Gastrocnemius medialis (tissue), 4 donors: ENCODE measurements at regions not wholly inside any gene's neighbourhood (a gene's known extent, or its start where the extent isn't known, plus 50 kb on each side); places are given as distances from the start of the nearest gene placed in this dataset.
"Not testable (repeated sequence)": the region's sequence is repeated elsewhere in the genome, so short reads cannot be mapped to it uniquely, and the experiment has no call there.

ENCODE experiments used
- ATAC-seq, 2 donors: fragments of 150-250 bp; one replicate each; pipeline ENCODE4 v1.9.1; 2016
- DNase-seq, 2 donors: peaks; one replicate each; pipeline ENCODE4 v3.0.0-alpha.2; 2019
- H3K27ac ChIP-seq, 4 donors: fragments of 200-600 bp; sonication (generic); 1 replicate in 1 of 4; 2 replicates in 3 of 4; pipeline ENCODE4 v1.5.1; 2016 to 2018; ENCODE audit warnings: mild to moderate bottlenecking in 2 of 4, moderate library complexity in 1 of 4
- H3K27me3 ChIP-seq, 3 donors: fragments of 200-600 bp; sonication (generic) in 2 of 3; 1 replicate in 1 of 3; 2 replicates in 2 of 3; pipeline versions ENCODE4 v1.5.1 to v1.6.0; 2016 to 2019; ENCODE audit warnings: mild to moderate bottlenecking in 1 of 3, moderate library complexity in 1 of 3
- H3K36me3 ChIP-seq, 2 donors: fragments of 200-600 bp; sonication (generic) in 1 of 2; one replicate each; pipeline ENCODE4 v1.5.1; 2017 to 2018
- H3K4me1 ChIP-seq, 2 donors: fragments of 200-600 bp; sonication (generic) in 1 of 2; one replicate each; pipeline ENCODE4 v1.5.1; 2016 to 2017; ENCODE audit warnings: mild to moderate bottlenecking in 2 of 2
- H3K4me3 ChIP-seq, 4 donors: fragments of 200-600 bp; sonication (generic) in 3 of 4; 1 replicate in 1 of 4; 2 replicates in 3 of 4; pipeline ENCODE4 v1.5.1; 2016 to 2019; ENCODE audit warnings: mild to moderate bottlenecking in 2 of 4
- H3K9me3 ChIP-seq, 3 donors: fragments of 200-600 bp; sonication (generic) in 2 of 3; 1 replicate in 1 of 3; 2 replicates in 2 of 3; pipeline ENCODE4 v1.5.1; 2016 to 2019
- CTCF ChIP-seq, 5 experiments: fragments of 450-650 bp in 3 of 5; fragments of 200-600 bp in 2 of 5; sonication (generic) in 2 of 5; IDR thresholded peaks in 4 of 5; conservative IDR thresholded peaks in 1 of 5; 1 replicate in 4 of 5; 2 replicates in 1 of 5; pipeline ENCODE4 v1.5.1; 2016 to 2019; ENCODE audit warnings: antibody characterized with exemption in 5 of 5, mild to moderate bottlenecking in 3 of 5, moderate library complexity in 3 of 5
- POLR2A ChIP-seq, 2 donors: fragments of 450-650 bp; IDR thresholded peaks; one replicate each; pipeline ENCODE4 v1.6.1; 2017; ENCODE audit warnings: antibody characterized with exemption in 2 of 2, mild to moderate bottlenecking in 2 of 2, moderate library complexity in 2 of 2
- in situ Hi-C, 4 donors: fragments of 200-750 bp; cut with MboI; loops; one replicate each; pipeline versions ENCODE4 v1.15.0 to v1.8.0; 2017; ENCODE audit warnings: low sequenced_read_pairs in 4 of 4
- intact Hi-C: fragments of 100-400 bp; cut with DNase I; formaldehyde crosslinking; loops from one replicate; pipeline ENCODE4 v1.15.1; 2023; ENCODE audit warnings: low total_unique reads

- intact Hi-C loops: no loop called here
- in situ Hi-C loops: no loop called here
- Histone ChIP-seq H3K4me1 (no peaks in the 10 kb centered on the region), H3K27me3 (no peaks in the 10 kb centered on the region), H3K4me3 (no peak overlapping the region), H3K27ac (no peak overlapping the region), H3K36me3 (no peaks in the 10 kb centered on the region), H3K9me3 (no peaks in the 10 kb centered on the region)
- DNase-seq (no peak), ATAC-seq (no peak)
- TF ChIP-seq POLR2A (IDR thresholded peaks at IDR 0.05) (no peak), CTCF (IDR thresholded peaks at IDR 0.05 in 4 of 5, conservative IDR thresholded peaks at IDR 0.05 in 1 of 5) (no peak)
These were observed 190.6 kb downstream of the CEP135 start for GRCh38 chr4:56139241-56139827.

GRCh38 chr4:56134834-56135233 is 186.1 kb downstream of the CEP135 start:
- H3K9me3 ChIP-seq, H3K4me1 ChIP-seq, intact Hi-C loops, ATAC-seq, H3K27ac ChIP-seq, in situ Hi-C loops, H3K27me3 ChIP-seq, H3K4me3 ChIP-seq, H3K36me3 ChIP-seq: not testable (repeated sequence)
- peak in 1 of 2 donors; percentile 15 for DNase-seq

- no peak for ATAC-seq
- no peak overlapping the region for H3K4me3 ChIP-seq
- TF ChIP-seq CTCF (IDR thresholded peaks at IDR 0.05 in 4 of 5, conservative IDR thresholded peaks at IDR 0.05 in 1 of 5) (no peak), POLR2A (IDR thresholded peaks at IDR 0.05) (no peak)
- intact Hi-C loops: no loop called here
- no peaks in the 10 kb centered on the region for H3K27me3 ChIP-seq
- DNase-seq: no peak
- in situ Hi-C loops: no loop called here
- H3K36me3 ChIP-seq: no peaks in the 10 kb centered on the region
- no peak overlapping the region for H3K27ac ChIP-seq
- H3K9me3 ChIP-seq: no peaks in the 10 kb centered on the region
- H3K4me1 ChIP-seq: no peaks in the 10 kb centered on the region
These were observed 185.5 kb downstream of the CEP135 start for GRCh38 chr4:56134266-56134665.

- H3K4me3 ChIP-seq: no peak overlapping the region
- no peak for ATAC-seq
- in situ Hi-C loops (no loop called here), intact Hi-C loops (no loop called here)
- no peak for DNase-seq
- TF ChIP-seq CTCF (IDR thresholded peaks at IDR 0.05 in 4 of 5, conservative IDR thresholded peaks at IDR 0.05 in 1 of 5) (no peak), POLR2A (IDR thresholded peaks at IDR 0.05) (no peak)
- H3K9me3 ChIP-seq: no peaks in the 10 kb centered on the region
- H3K4me1 ChIP-seq: no peaks in the 10 kb centered on the region
- H3K36me3 ChIP-seq: no peaks in the 10 kb centered on the region
- H3K27ac ChIP-seq: no peak overlapping the region
- no peaks in the 10 kb centered on the region for H3K27me3 ChIP-seq
These were observed 184.1 kb downstream of the CEP135 start for GRCh38 chr4:56132835-56133234.

DNA sequence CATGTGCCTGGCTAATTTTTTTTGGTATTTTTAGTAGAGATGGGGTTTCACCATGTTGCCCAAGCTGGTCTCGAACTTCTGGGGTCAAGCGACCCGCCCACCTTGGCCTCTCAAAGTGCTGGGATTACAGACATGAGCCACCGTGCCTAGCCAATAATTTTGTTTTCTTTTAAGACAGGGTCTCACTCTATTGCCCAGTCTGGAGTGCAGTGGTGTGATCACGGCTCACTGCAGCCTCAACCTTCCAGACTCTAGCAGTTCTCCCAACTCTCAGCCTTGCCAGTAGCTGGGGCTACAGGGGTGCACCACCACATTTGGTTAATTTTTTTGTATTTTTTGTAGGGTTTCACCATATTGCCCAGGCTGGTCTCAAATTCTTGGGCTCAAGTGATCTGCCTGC is 183.4 kb downstream of the CEP135 start:
- H3K4me3 ChIP-seq, H3K27ac ChIP-seq, H3K4me1 ChIP-seq, ATAC-seq, in situ Hi-C loops, H3K9me3 ChIP-seq, DNase-seq, H3K36me3 ChIP-seq, intact Hi-C loops, H3K27me3 ChIP-seq: not testable (repeated sequence)

GRCh38 chr4:56130606-56131155 is 181.9 kb downstream of the CEP135 start:
- Histone ChIP-seq H3K27ac (no peak overlapping the region), H3K9me3 (no peaks in the 10 kb centered on the region), H3K4me3 (no peak overlapping the region), H3K4me1 (no peaks in the 10 kb centered on the region), H3K36me3 (no peaks in the 10 kb centered on the region), H3K27me3 (no peaks in the 10 kb centered on the region)
- TF ChIP-seq POLR2A (IDR thresholded peaks at IDR 0.05): no peak
- no peak for TF ChIP-seq CTCF (IDR thresholded peaks at IDR 0.05 in 4 of 5, conservative IDR thresholded peaks at IDR 0.05 in 1 of 5)
- in situ Hi-C loops (no loop called here), intact Hi-C loops (no loop called here)
- DNase-seq: no peak
- ATAC-seq: no peak
